ENCODE measurements at regions not wholly inside any gene's neighbourhood (a gene's known extent, or its start where the extent isn't known, plus 50 kb on each side); places are given as distances from the start of the nearest gene placed in this dataset.

GRCh38 chr12:124655048-124655697 lies 87.8 kb upstream of the NCOR2 start:
- H3K4me1 ChIP-seq = peaks cover 35% of the 10 kb centered on the region
- no peak for TF ChIP-seq Cebpa-rat (IDR thresholded peaks at IDR 0.05)
- H3K27ac ChIP-seq = no peak overlapping the region; the same call in 1 of the 2 replicates
- no peak overlapping the region for H3K9ac ChIP-seq
- H3K4me2 ChIP-seq = peak overlapping the region; percentile 63
- no peaks in the 10 kb centered on the region for H3K36me3 ChIP-seq
- H3K4me3 ChIP-seq = no peak overlapping the region
- 0 out of 2 replicates have a peak, but pooled peaks cover 11% of the 10 kb centered on the region for H3K27me3 ChIP-seq
- no peaks in the 10 kb centered on the region for H3K9me3 ChIP-seq
- H4K20me1 ChIP-seq = no peaks in the 10 kb centered on the region

- Histone ChIP-seq H4K20me1 (no peaks in the 10 kb centered on the region), H3K4me2 (no peak overlapping the region), H3K27ac (no peak overlapping the region), H3K27me3 (0 out of 2 replicates have a peak, but pooled peaks cover 11% of the 10 kb centered on the region), H3K9me3 (no peaks in the 10 kb centered on the region), H3K36me3 (no peaks in the 10 kb centered on the region), H3K9ac (no peak overlapping the region), H3K4me3 (no peak overlapping the region), H3K4me1 (peaks cover 35% of the 10 kb centered on the region)
- TF ChIP-seq Cebpa-rat (IDR thresholded peaks at IDR 0.05) = no peak
Measured at GRCh38 chr12:124654666-124655047, 87.2 kb upstream of the NCOR2 start.

GRCh38 chr12:124653169-124653931 lies 85.9 kb upstream of the NCOR2 start:
- H4K20me1 ChIP-seq = no peaks in the 10 kb centered on the region
- H3K36me3 ChIP-seq = 0 out of 2 replicates have a peak, but pooled peaks cover 3% of the 10 kb centered on the region
- peaks cover 33% of the 10 kb centered on the region for H3K4me1 ChIP-seq
- H3K9me3 ChIP-seq = peaks cover 13% of the 10 kb centered on the region
- peak overlapping the region; percentile 6; the same call in 1 of the 2 replicates for H3K4me2 ChIP-seq
- H3K4me3 ChIP-seq = no peak overlapping the region
- H3K27me3 ChIP-seq = 0 out of 2 replicates have a peak, but pooled peaks cover 11% of the 10 kb centered on the region
- no peak for TF ChIP-seq Cebpa-rat (IDR thresholded peaks at IDR 0.05)
- no peak overlapping the region for H3K27ac ChIP-seq
- H3K9ac ChIP-seq = no peak overlapping the region

GRCh38 chr12:124652661-124653060 lies 85.2 kb upstream of the NCOR2 start:
- Histone ChIP-seq H3K9me3 (peaks cover 14% of the 10 kb centered on the region), H3K9ac (no peak overlapping the region), H4K20me1 (no peaks in the 10 kb centered on the region), H3K27ac (no peak overlapping the region), H3K4me2 (no peak overlapping the region), H3K27me3 (0 out of 2 replicates have a peak, but pooled peaks cover 11% of the 10 kb centered on the region), H3K36me3 (0 out of 2 replicates have a peak, but pooled peaks cover 3% of the 10 kb centered on the region), H3K4me3 (no peak overlapping the region), H3K4me1 (peaks cover 27% of the 10 kb centered on the region)
- no peak for TF ChIP-seq Cebpa-rat (IDR thresholded peaks at IDR 0.05)

- H3K9ac ChIP-seq = no peak overlapping the region
Measured at GRCh38 chr12:124651516-124652273, 84.3 kb upstream of the NCOR2 start.

GRCh38 chr12:124650912-124651311 lies 83.5 kb upstream of the NCOR2 start:
- Histone ChIP-seq H3K4me1 (peaks cover 32% of the 10 kb centered on the region), H3K4me3 (no peak overlapping the region), H3K9ac (no peak overlapping the region), H3K9me3 (peaks cover 14% of the 10 kb centered on the region), H3K27me3 (0 out of 2 replicates have a peak, but pooled peaks cover 11% of the 10 kb centered on the region), H4K20me1 (no peaks in the 10 kb centered on the region), H3K27ac (no peak overlapping the region), H3K4me2 (peak overlapping the region; percentile 45), H3K36me3 (0 out of 2 replicates have a peak, but pooled peaks cover 3% of the 10 kb centered on the region)
- TF ChIP-seq Cebpa-rat (IDR thresholded peaks at IDR 0.05) = no peak

More at GRCh38 chr12:124651516-124652273, 84.3 kb upstream of the NCOR2 start:
- 0 out of 2 replicates have a peak, but pooled peaks cover 11% of the 10 kb centered on the region for H3K27me3 ChIP-seq
- peaks cover 14% of the 10 kb centered on the region for H3K9me3 ChIP-seq
- H3K4me1 ChIP-seq = peaks cover 30% of the 10 kb centered on the region
- H4K20me1 ChIP-seq = no peaks in the 10 kb centered on the region
- no peak overlapping the region for H3K27ac ChIP-seq
- no peak for TF ChIP-seq Cebpa-rat (IDR thresholded peaks at IDR 0.05)
- 0 out of 2 replicates have a peak, but pooled peaks cover 3% of the 10 kb centered on the region for H3K36me3 ChIP-seq
- H3K4me3 ChIP-seq = no peak overlapping the region
- no peak overlapping the region for H3K4me2 ChIP-seq

- H3K27ac ChIP-seq = no peak overlapping the region
- H3K36me3 ChIP-seq = 0 out of 2 replicates have a peak, but pooled peaks cover 3% of the 10 kb centered on the region
- no peak overlapping the region for H3K4me3 ChIP-seq
- no peak overlapping the region for H3K4me2 ChIP-seq
- H3K4me1 ChIP-seq = peaks cover 24% of the 10 kb centered on the region
- H3K9ac ChIP-seq = no peak overlapping the region
- no peaks in the 10 kb centered on the region for H4K20me1 ChIP-seq
- H3K9me3 ChIP-seq = peaks cover 14% of the 10 kb centered on the region
- H3K27me3 ChIP-seq = 0 out of 2 replicates have a peak, but pooled peaks cover 11% of the 10 kb centered on the region
- no peak for TF ChIP-seq Cebpa-rat (IDR thresholded peaks at IDR 0.05)
Measured at GRCh38 chr12:124648710-124649384, 81.4 kb upstream of the NCOR2 start.

- Histone ChIP-seq H3K27ac (no peak overlapping the region), H3K9ac (no peak overlapping the region), H3K27me3 (no peaks in the 10 kb centered on the region), H3K36me3 (0 out of 2 replicates have a peak, but pooled peaks cover 3% of the 10 kb centered on the region), H4K20me1 (no peaks in the 10 kb centered on the region), H3K4me2 (no peak overlapping the region), H3K4me1 (peaks cover 16% of the 10 kb centered on the region), H3K9me3 (peaks cover 14% of the 10 kb centered on the region), H3K4me3 (no peak overlapping the region)
- TF ChIP-seq Cebpa-rat (IDR thresholded peaks at IDR 0.05) = no peak
Measured at GRCh38 chr12:124647316-124647715, 79.9 kb upstream of the NCOR2 start.

All from BLaER1 (cell line).